Stimulated activated CD8-positive, alpha-beta memory T cell treated with anti-CD3 and anti-CD28 coated beads, Interleukin-15, amount 100 ng/mL, for 1 hour (primary cell): ENCODE measurements at regions not wholly inside any gene's neighbourhood (a gene's known extent, or its start where the extent isn't known, plus 50 kb on each side); places are given as distances from the start of the nearest gene placed in this dataset.

ENCODE experiments used
- DNase-seq: peaks from one replicate; pipeline ENCODE4 v3.0.0-alpha.2; 2020; ENCODE audit warnings: low read depth

- DNase-seq, result no peak
Measured at GRCh38 chr20:60064554-60065196, 106.5 kb downstream of the CDH26 start.

GRCh38 chr20:60065741-60066437 is 107.7 kb downstream of the CDH26 start:
- DNase-seq, result no peak

- no peak for DNase-seq
Measured at GRCh38 chr20:60066438-60066823, 108.2 kb downstream of the CDH26 start.

DNA sequence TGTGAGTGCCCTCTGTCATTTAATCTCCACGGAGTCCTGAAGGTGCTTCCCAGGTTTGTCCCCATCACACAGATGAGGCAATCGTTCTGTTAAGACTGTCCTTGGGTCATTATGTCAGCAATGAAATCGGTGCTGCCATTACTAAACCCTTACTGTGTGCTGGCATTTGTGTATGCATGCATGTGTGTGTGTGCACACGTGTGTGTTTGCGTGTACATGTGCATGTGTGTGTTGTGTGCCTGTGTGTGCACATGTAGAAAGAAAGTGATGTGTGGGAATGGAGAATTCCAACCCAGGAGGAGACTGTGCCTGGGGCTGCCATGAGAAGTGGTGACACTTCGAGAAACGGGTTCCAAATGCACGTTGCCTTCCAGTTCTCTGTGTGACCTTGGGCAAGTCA is 110.3 kb downstream of the CDH26 start:
- no peak for DNase-seq

DNA sequence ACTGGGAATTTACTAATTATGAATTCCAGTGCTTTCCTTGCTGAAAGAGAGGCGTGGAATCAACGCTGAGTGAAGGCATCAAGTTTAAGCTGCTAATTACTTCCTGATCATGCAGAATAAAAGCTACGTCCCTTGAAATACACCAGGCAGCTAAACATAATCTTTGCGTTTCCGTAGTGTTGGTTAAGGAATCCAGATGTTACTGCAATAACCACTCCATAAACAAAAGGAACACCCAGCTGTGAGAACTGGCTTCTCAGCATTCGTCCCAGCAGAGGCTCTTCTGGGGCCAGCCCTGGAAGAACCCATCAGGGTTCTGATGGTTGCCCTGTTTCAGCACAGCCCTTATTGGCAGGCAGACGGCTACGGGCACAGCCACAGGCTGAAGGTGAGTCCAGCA is 111.4 kb downstream of the CDH26 start:
- DNase-seq, result no peak

GRCh38 chr20:60070791-60071190 is 112.6 kb downstream of the CDH26 start:
- no peak for DNase-seq

- no peak for DNase-seq
Measured at GRCh38 chr20:60071965-60072364, 113.7 kb downstream of the CDH26 start.

DNA sequence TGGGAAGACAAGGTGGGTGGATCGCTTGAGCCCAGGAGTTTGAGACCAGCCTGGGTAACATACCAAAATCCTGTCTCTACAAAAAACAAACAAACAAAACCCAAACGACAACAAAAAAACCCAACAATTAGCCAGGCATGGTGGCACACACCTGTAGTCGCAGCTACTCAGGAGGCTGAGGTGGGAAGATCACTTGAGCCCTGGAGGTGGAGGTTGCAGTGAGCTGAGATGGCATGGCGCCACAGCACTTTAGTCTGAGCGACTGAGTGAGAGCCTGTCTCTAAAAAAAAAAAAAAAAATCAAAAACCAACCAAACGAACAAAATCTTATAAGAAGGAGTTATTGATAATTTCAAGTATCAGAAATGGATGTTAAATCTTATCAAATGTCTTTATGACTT is 114.9 kb downstream of the CDH26 start:
- no peak for DNase-seq

DNA sequence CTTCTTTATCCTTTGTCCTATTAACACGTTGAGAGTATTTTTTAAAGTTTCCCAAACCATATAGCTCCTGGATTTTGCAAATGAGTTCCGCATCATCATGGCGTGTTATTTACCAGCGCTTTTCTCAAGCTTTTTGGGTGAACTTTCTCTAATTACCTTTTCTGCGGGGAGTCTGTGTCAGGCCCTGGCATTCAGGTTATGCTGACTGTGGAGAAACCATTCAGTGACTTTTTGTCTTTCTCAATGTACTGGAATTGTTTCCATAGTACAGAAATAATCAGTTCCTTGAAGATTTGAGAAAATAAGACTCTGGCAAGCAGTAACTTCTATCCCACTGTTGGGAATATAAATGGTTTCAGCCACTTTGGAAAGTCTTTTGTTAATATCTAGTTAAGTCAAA is 115.3 kb downstream of the CDH26 start:
- no peak for DNase-seq

GRCh38 chr20:60074276-60074675 is 116.1 kb downstream of the CDH26 start:
- DNase-seq, result no peak

GRCh38 chr20:60078351-60079250 is 120.4 kb downstream of the CDH26 start:
- no peak for DNase-seq

DNA sequence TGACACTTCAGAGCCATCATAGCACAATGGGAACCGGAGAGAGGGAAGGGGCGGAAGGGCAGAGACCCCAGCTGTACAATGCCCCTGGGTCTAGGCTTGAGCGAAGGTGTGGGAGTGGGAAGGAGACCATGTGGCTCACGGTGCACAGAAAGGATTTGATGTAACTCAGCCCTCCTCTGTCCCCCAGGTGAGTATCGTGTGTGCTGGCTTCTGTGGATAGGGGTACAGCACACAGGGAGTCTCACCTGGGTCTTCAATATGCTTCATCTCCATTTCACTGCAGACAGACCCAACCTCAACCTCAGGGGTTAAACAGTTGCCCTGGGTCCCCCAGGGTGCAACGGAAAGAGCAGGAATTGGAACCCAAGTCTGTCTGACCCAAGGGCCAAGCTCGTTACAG is 122.2 kb downstream of the CDH26 start:
- DNase-seq, result no peak

GRCh38 chr20:60085551-60086132 is 127.4 kb downstream of the CDH26 start:
- no peak for DNase-seq

DNA sequence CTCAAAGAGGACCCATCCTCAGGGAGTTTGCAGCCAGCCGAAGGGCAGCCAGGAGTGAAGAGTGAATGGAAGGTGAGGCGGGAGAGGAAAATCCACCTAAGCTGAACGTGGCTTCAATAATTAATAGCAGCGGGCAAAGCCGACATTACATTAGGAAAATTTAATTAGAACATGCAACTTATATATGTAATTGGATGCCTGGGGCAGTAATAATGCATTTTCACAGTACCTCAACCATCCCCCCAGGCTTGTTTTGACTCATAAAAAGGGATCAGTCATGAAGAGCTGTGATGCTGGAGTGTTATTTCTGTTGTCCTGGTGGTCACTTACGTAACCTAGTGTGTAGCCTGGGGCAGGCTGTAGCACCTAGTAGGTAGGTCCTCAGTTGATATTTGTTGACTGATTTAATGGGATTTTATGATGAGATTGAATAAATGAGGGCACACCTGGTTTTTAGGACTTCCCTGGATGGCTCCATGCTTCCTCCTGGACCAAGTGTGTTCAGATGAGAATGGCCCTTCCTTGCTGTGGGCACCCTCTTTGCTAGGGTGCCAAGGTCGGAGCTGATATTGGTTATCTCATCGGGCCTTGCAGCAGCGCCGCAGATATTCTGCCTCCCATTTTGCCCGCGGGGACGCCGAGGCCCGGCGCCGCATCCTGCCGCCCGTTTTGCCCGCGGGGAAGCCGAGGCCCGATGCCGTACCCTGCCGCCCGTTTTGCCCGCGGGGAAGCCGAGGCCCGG is 128.8 kb downstream of the CDH26 start:
- DNase-seq, result no peak

GRCh38 chr20:60087563-60088105 is 129.4 kb downstream of the CDH26 start:
- DNase-seq, result no peak

DNA sequence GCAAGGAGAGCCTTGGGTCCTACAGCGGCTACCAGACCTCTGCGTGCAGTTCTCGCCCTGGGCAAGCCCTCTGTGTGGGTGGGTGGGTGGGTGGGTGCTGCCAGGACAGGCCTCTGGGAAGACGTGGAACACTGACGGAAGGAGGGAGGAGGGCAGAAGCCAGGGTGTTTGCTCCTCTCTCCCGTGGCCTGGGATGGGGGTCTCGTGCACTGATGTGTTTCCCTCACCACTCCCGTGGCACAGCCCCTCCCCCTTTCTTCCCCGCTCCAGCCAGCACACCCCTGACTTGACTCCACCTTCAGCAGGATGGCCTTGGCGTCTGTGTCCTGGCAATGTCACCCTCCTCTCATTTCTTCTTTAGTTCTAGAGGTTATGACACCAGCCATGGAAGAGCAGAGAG is 130.0 kb downstream of the CDH26 start:
- no peak for DNase-seq

- no peak for DNase-seq
Measured at GRCh38 chr20:60090631-60091030, 132.4 kb downstream of the CDH26 start.

DNA sequence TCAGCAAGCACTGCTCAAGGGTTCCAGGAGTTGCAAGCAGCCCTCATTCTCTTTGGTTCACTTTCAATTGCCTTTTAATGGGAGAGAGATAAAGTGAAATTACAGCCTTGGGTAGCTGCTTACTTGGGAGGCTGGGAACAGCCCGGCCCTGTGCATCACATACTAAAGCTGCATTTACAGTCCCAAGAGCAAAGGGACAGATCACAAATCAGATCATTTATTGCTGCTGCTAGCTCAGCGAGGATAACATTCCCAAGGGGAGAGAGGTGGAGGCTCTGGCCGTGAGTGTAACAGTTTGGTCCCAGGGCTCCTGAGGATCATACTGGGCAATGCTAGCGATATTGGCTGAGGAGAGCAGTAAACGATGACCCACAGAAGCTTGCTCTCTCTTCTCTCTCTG is 133.1 kb downstream of the CDH26 start:
- no peak for DNase-seq

DNA sequence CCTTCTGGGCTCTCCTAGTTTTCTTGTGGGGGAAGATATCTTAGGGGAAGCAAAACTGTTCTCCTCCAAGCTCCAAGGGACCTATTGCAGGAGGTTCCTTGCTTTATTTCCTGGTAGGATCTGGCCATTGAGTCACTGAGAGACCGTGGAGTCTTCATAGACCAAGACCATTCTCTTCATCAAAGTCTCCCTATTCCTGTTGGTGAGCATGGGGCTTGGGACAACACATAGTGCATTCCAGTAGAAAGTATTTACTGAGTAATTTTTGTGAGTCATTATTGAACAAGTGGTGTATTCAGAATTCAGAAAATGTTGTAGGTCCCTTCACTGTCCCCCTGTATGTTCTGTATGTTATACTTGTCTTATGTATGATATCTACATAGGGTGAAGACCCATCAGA is 133.6 kb downstream of the CDH26 start:
- DNase-seq, result no peak

DNA sequence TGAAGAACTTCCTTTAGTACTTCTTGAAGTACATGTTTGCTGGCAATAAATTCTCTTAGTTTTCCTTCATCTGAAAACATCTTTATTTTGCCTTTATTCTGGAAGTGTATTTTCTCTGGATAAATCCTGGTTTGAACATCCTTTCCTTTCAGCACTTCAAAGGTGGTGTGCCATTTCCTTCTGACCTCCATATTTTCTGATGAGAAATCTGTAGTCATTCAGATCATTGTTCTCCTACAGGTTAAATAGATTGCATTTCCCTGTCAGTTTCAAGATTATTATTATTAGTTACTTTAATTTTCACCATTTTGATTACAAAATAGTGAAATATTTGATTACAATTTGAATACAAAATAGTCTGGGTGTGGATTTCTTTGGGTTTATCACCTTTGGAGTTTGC is 134.5 kb downstream of the CDH26 start:
- no peak for DNase-seq

GRCh38 chr20:60095456-60095855 is 137.2 kb downstream of the CDH26 start:
- no peak for DNase-seq

GRCh38 chr20:60096166-60096565 is 137.9 kb downstream of the CDH26 start:
- DNase-seq, result no peak
